GM12873 (cell line): ENCODE measurements at regions not wholly inside any gene's neighbourhood (a gene's known extent, or its start where the extent isn't known, plus 50 kb on each side); places are given as distances from the start of the nearest gene placed in this dataset.

Experiments
- TF ChIP-seq, protein P1 (sequence below): IDR thresholded peaks from 2 replicates; pipeline ENCODE4 v1.5.1; 2012; ENCODE audit warnings: low read depth, mild to moderate bottlenecking, moderate library complexity, low read length, control low read depth; ENCODE audit not compliant: insufficient read depth; ENCODE audit errors: missing control alignments

DNA sequence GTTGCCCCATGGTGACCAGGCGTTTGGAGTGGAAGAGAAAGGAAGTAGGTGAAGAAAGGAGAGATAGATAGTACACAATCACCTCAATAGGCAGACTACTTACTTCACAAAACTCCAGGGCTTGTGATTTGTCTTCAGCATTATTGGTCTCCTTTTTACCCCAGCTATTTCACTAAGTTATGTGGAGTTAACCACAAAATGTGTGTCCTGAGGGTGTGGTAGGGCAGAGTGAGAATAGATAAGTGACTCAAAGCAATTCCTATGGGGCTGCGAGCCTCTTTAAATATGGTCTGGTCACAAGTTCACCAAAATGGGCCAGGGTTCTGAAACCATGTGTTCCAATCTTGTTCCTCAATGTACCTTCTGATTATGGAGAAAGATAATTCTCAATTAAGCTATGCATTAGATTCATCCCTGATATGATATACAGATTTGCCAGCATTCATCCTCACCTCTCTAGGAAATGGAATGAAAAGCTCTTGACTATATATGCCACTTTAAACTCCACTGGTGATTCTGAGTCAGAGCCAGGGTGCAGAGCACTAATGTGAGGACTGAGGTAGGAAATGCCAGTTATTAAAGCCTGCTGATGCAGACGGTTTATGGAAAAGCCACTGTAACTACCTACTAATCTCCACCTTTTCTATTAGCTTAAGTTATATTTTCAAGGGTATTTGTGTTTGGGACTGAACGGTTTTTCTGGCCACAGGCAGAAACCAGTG is 310.6 kb upstream of the MANEA start:
- TF ChIP-seq, protein P1, sequence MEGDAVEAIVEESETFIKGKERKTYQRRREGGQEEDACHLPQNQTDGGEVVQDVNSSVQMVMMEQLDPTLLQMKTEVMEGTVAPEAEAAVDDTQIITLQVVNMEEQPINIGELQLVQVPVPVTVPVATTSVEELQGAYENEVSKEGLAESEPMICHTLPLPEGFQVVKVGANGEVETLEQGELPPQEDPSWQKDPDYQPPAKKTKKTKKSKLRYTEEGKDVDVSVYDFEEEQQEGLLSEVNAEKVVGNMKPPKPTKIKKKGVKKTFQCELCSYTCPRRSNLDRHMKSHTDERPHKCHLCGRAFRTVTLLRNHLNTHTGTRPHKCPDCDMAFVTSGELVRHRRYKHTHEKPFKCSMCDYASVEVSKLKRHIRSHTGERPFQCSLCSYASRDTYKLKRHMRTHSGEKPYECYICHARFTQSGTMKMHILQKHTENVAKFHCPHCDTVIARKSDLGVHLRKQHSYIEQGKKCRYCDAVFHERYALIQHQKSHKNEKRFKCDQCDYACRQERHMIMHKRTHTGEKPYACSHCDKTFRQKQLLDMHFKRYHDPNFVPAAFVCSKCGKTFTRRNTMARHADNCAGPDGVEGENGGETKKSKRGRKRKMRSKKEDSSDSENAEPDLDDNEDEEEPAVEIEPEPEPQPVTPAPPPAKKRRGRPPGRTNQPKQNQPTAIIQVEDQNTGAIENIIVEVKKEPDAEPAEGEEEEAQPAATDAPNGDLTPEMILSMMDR, result no peak

DNA sequence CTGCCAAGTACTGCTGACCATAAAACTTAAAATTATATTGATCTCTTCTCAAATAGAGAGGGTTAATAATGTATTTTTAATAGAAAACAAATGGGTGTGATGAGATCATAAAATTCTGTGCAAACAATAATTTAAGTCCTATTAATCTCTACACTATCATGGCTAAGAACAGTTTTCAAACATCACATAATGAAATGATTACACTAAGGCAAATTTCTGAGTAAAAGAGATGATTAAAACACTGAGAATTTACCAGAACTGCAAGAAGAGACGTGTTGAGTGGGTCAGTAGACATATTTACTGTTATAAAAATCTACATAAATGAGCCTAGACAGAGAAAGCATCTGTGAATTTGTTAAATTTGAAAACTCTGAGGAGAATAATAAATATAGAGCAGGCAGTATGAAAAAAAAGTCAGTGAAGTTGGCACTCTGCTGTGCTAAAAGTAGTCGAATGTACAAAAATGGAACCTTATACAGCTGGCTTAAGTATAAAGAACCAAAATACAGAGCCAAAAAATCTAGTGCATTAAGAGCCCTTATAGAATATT is 302.6 kb upstream of the MANEA start:
- TF ChIP-seq, protein P1, result no peak

DNA sequence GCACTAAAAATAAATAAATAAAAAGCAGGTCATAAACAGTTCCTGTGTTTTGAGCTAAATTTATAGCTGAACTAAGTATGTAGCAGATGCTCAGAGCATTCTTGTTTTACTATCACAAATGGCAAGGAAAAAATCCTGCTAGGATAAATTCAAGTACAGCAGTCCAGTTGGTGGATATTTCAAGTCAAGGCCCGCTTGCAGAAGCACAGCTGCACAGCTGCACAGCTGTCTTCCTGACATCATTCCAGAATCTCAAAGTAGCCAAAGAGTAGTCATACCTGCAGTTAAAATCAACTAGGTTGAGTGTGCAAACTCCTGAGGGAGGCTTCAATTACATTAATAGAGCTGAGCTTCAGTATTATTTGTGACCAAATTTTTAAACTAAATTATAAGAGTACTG is 297.7 kb upstream of the MANEA start:
- TF ChIP-seq, protein P1, result no peak

DNA sequence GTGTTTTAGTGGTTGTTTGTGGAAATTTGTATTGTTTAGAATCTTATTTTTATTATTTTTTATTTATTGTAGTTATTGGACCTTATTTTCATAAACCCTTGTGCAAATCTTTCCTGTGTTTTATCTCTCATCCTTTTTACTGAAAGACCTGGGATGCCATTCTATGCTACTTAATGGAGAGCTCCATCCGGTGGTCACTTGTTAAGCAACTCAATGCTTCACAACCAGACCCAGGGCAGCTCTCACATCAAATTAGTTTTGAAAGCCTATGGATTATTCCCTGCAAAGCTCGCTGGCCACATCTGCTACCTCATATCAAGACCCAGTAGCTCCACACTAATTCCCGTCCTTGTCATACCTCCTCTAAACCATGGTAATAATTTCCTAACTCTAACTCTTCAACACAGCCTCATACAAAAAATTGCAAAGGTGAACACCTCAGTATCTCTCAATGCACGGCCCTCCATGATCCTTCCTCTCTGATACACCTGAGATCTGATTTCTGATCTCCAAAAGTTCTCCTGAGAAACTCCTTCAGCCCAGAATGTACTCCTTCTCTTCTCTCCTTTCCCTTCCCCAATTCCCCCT is 296.6 kb upstream of the MANEA start:
- TF ChIP-seq, protein P1, result no peak

DNA sequence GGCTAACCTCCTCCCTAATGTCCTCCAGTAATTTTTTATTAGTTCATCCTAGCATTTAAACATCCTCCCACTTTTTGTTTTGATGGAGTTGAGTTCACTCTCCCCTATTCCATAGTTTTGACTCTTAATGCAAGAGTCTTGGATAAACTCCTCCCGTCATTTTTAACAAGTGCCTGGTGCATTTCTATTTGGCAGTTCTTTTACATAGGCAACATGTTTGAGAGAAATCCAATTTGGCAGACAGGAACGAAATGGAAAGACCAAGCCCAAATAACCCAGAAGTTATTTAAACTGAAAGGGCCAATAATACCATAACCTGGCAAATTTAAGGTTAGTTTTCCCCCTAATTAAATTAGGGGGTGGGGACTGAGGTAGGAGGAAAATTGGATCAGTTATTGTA is 291.5 kb upstream of the MANEA start:
- TF ChIP-seq, protein P1, result no peak

DNA sequence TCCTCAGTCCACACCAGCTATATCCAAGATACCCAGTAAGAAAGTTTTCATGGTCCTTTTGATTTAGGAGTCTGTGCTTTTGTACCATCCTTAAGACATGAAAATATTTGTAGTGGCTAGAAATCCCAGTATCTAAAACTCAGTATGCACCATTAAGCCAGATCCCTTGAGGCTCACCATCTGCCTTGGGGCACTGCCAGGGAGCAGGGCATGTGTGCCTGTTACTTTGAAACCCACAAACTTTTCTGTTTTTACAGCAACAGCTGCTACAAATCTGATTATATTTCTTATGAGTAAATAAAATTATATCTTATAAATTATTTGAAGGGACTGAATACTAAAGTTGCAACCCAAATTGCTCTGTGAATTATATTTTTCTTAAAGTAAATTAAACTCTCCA is 290.5 kb upstream of the MANEA start:
- TF ChIP-seq, protein P1, result no peak

DNA sequence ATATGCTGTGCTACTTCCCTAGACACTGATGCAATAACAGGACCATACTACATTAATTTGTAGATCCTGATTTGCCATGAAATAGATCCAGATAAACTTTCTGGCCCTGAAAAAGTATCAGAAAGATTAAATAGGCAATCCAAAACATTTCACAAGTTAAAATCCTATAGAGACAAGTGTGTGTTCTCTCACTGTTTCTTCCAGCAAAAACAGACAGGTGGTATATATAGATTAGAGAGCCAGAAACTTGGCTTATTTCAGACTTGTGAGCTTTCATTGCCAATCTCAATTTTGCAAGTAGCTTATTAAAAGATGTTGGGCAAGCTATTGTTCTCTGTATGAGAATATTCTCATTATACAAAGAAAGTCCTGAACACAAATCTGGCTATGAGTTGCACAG is 289.1 kb upstream of the MANEA start:
- TF ChIP-seq, protein P1, result no peak
